ENCODE measurements at regions not wholly inside any gene's neighbourhood (a gene's known extent, or its start where the extent isn't known, plus 50 kb on each side); places are given as distances from the start of the nearest gene placed in this dataset.

DNA sequence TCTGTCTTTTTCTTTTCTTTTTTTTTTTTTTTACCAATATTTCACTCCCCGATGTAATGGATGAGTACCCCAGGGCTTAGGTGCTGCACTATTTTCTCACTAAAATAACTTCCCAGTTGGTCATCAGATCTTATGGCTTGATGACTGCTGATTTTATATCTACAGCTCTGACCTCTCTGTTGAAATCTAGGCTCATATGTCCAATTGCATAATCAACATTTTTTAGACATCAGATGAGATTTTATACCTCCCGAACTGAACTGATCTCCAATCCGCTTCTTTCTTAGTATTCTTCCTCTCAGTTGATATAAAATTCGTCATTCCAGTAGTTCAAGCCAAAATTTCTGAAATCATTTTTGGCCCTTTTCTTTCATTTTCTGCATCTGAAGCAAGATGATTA is 1236.5 kb downstream of the SLC16A7 start:
- no peak overlapping the region for H2AFZ ChIP-seq (ENCODE audit: low read length)
- H3K9ac ChIP-seq (replicated peaks in 1 of 4; ENCODE audit: extremely low read depth in 1 of 4, low read depth in 3 of 4, low read length in 3 of 4): no peak overlapping the region
- H2BK120ac ChIP-seq (replicated peaks; ENCODE audit: low read depth, low read length): no peak overlapping the region
- no peak overlapping the region for H3K4me3 ChIP-seq (ENCODE audit: extremely low read depth in 1 of 4, insufficient read depth in 2 of 4, low read depth in 3 of 4, low read length in 4 of 4)
- DNase-seq (ENCODE audit: low read depth in 1 of 2, low spot score in 2 of 2): no peak
- H2BK5ac ChIP-seq (ENCODE audit: low read depth, low read length): no peak overlapping the region
- H3K4ac ChIP-seq (replicated peaks; ENCODE audit: insufficient read length, low read depth, low read length): no peak overlapping the region
- FAIRE-seq: no peak
- no peaks in the 10 kb centered on the region for H3K9me3 ChIP-seq (ENCODE audit: insufficient read depth in 2 of 2, low read depth in 1 of 2, low read length in 1 of 2)
- no peaks in the 10 kb centered on the region for H3K23me2 ChIP-seq (ENCODE audit: low read depth, low read length)
- ChIA-PET CTCF (ENCODE audit: partially characterized antibody) (no interaction called here), POLR2A (ENCODE audit: partially characterized antibody) (no interaction called here)
- no peak overlapping the region for H2BK12ac ChIP-seq (ENCODE audit: low read depth, low read length)
- no peak overlapping the region for H3K18ac ChIP-seq (ENCODE audit: extremely low read depth, low read length)
- H3K36me3 ChIP-seq (ENCODE audit: control insufficient read depth in 2 of 4, insufficient read depth in 4 of 4, low read length in 3 of 4): no peaks in the 10 kb centered on the region
- no peak overlapping the region for H4K5ac ChIP-seq (ENCODE audit: insufficient read length, low read depth, low read length)
- 77% methylated on average over 3 of the region's 4 CpGs; no CpG with 5 or more reads in 1 of the 2 experiments for WGBS, 2 experiments (ENCODE audit: extremely low coverage in 1 of 2, insufficient coverage in 1 of 2, insufficient read length in 1 of 2, insufficient replicate concordance in 2 of 2, low coverage in 1 of 2, low lambda C conversion rate in 2 of 2, missing lambda C conversion rate in 1 of 2)
- H4K20me1 ChIP-seq (replicated peaks in 1 of 2; ENCODE audit: control insufficient read depth in 1 of 2, insufficient read depth in 2 of 2, low read length in 2 of 2): peaks cover 0 to 1% of the 10 kb centered on the region in 2 experiments
- no peak overlapping the region for H3K23ac ChIP-seq (ENCODE audit: insufficient read length)
- H3K4me1 ChIP-seq (replicated peaks in 1 of 4; ENCODE audit: control insufficient read depth in 3 of 4, insufficient read depth in 4 of 4, low read length in 3 of 4): peaks cover 0 to 3% (median 1%) of the 10 kb centered on the region in 4 experiments; a peak in 2 of 7 replicates
- no peak overlapping the region for H2BK15ac ChIP-seq (ENCODE audit: low read length)
- H3K4me2 ChIP-seq (ENCODE audit: insufficient read depth in 1 of 2, low read depth in 2 of 2, low read length in 2 of 2): no peak overlapping the region
- H4K8ac ChIP-seq (ENCODE audit: extremely low read depth, insufficient read depth, low read length): no peak overlapping the region
- H2BK20ac ChIP-seq (ENCODE audit: low read length): no peak overlapping the region
- H3K79me1 ChIP-seq (ENCODE audit: low read depth, low read length): no peaks in the 10 kb centered on the region
- no peaks in the 10 kb centered on the region for H3K27me3 ChIP-seq (replicated peaks in 1 of 4; ENCODE audit: control insufficient read depth in 3 of 4, extremely low read depth in 1 of 4, insufficient read depth in 3 of 4, low read length in 3 of 4)
- no peak overlapping the region for H4K91ac ChIP-seq (replicated peaks; ENCODE audit: insufficient read length, low read length)
- H3K14ac ChIP-seq (ENCODE audit: insufficient read length): no peak overlapping the region
- H2AK5ac ChIP-seq (ENCODE audit: low read depth, low read length): no peak overlapping the region
- no peaks in the 10 kb centered on the region for H3K79me2 ChIP-seq (ENCODE audit: control insufficient read depth in 1 of 2, insufficient read depth in 2 of 2, low read length in 2 of 2)
- H3K27ac ChIP-seq (ENCODE audit: low read depth, low read length): no peak overlapping the region
- no peak overlapping the region for H3K56ac ChIP-seq (replicated peaks; ENCODE audit: insufficient read length, low read depth, low read length)
- TF ChIP-seq NRF1 (IDR thresholded peaks at IDR 0.05; ENCODE audit: low read depth, low read length) (no peak), SAP30 (IDR thresholded peaks at IDR 0.05; ENCODE audit: insufficient read depth, insufficient replicate concordance, low read length) (no peak), CBX5 (IDR thresholded peaks at IDR 0.05; ENCODE audit: low read depth, low read length) (no peak), MAFK (IDR thresholded peaks at IDR 0.05; ENCODE audit: low read depth, low read length) (no peak), TAF1 (IDR thresholded peaks at IDR 0.05; ENCODE audit: low read depth, low read length) (no peak), EGR1 (IDR thresholded peaks at IDR 0.05; ENCODE audit: borderline replicate concordance, low read depth, low read length) (no peak), PHF8 (conservative IDR thresholded peaks at IDR 0.05; ENCODE audit: low read depth, low read length) (no peak), HDAC2 (IDR thresholded peaks at IDR 0.05; ENCODE audit: borderline replicate concordance in 1 of 2, low read depth in 2 of 2, low read length in 2 of 2) (no peak), RBBP5 (IDR thresholded peaks at IDR 0.05; ENCODE audit: borderline replicate concordance, low read depth, low read length) (no peak)
- TF ChIP-seq, protein P1, sequence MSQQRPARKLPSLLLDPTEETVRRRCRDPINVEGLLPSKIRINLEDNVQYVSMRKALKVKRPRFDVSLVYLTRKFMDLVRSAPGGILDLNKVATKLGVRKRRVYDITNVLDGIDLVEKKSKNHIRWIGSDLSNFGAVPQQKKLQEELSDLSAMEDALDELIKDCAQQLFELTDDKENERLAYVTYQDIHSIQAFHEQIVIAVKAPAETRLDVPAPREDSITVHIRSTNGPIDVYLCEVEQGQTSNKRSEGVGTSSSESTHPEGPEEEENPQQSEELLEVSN (IDR thresholded peaks at IDR 0.05): no peak
- TF ChIP-seq, protein P2, sequence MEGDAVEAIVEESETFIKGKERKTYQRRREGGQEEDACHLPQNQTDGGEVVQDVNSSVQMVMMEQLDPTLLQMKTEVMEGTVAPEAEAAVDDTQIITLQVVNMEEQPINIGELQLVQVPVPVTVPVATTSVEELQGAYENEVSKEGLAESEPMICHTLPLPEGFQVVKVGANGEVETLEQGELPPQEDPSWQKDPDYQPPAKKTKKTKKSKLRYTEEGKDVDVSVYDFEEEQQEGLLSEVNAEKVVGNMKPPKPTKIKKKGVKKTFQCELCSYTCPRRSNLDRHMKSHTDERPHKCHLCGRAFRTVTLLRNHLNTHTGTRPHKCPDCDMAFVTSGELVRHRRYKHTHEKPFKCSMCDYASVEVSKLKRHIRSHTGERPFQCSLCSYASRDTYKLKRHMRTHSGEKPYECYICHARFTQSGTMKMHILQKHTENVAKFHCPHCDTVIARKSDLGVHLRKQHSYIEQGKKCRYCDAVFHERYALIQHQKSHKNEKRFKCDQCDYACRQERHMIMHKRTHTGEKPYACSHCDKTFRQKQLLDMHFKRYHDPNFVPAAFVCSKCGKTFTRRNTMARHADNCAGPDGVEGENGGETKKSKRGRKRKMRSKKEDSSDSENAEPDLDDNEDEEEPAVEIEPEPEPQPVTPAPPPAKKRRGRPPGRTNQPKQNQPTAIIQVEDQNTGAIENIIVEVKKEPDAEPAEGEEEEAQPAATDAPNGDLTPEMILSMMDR (IDR thresholded peaks at IDR 0.05; ENCODE audit: control extremely low read depth in 1 of 3, insufficient read depth in 1 of 3, low read depth in 1 of 3, low read length in 3 of 3): no peak
